ENCODE measurements at regions not wholly inside any gene's neighbourhood (a gene's known extent, or its start where the extent isn't known, plus 50 kb on each side); places are given as distances from the start of the nearest gene placed in this dataset.

GRCh38 chr4:33518856-33519255 is 2725.5 kb downstream of the ARAP2 start:
- no TSS peak for BruUV-seq (replicated peaks)
- H3K27me3 ChIP-seq (ENCODE audit: low read length) = no peaks in the 10 kb centered on the region
- no peaks in the 10 kb centered on the region for H3K9me2 ChIP-seq (replicated peaks; ENCODE audit: low read length)
- ATAC-seq = no peak
- H2AFZ ChIP-seq (ENCODE audit: low read length) = no peak overlapping the region
- intact Hi-C loops (cut with micrococcal nuclease) = no loop called here
- no peaks in the 10 kb centered on the region for H3K4me1 ChIP-seq (ENCODE audit: insufficient read depth, low read length)
- no peaks in the 10 kb centered on the region for H3K36me3 ChIP-seq (ENCODE audit: low read depth, low read length)
- POLR2A ChIA-PET (ENCODE audit: unreplicated experiment) = no interaction called here
- no peak overlapping the region for H3K27ac ChIP-seq (ENCODE audit: low read length)
- no peak overlapping the region for H3K4me3 ChIP-seq (ENCODE audit: low read length)
- H3K9me3 ChIP-seq (ENCODE audit: low read length) = no peaks in the 10 kb centered on the region
- CTCF ChIA-PET = no interaction called here
- TF ChIP-seq EZH2phosphoT487 (IDR thresholded peaks at IDR 0.05; ENCODE audit: borderline replicate concordance, low read length) (no peak), CTCF (conservative IDR thresholded peaks at IDR 0.05; ENCODE audit: low read depth, low read length) (no peak), EZH2 (IDR thresholded peaks at IDR 0.05; ENCODE audit: low read length, unreplicated experiment) (no peak)
- DNase-seq = no peak
- no peaks in the 10 kb centered on the region for H4K20me1 ChIP-seq (ENCODE audit: low read length)
- H3K9ac ChIP-seq (ENCODE audit: low read length) = no peak overlapping the region
- no peaks in the 10 kb centered on the region for H3F3A ChIP-seq (ENCODE audit: low read length, unreplicated experiment)
- no peak overlapping the region for H3K4me2 ChIP-seq (ENCODE audit: low read length)
- H3K79me2 ChIP-seq (ENCODE audit: low read length) = no peaks in the 10 kb centered on the region

GRCh38 chr4:33532821-33533220 is 2711.5 kb downstream of the ARAP2 start:
- no peak for DNase-seq
- BruUV-seq (replicated peaks) = no TSS peak
- H2AFZ ChIP-seq (ENCODE audit: low read length) = no peak overlapping the region
- H3F3A ChIP-seq (ENCODE audit: low read length, unreplicated experiment) = no peaks in the 10 kb centered on the region
- H3K79me2 ChIP-seq (ENCODE audit: low read length) = no peaks in the 10 kb centered on the region
- TF ChIP-seq CTCF (conservative IDR thresholded peaks at IDR 0.05; ENCODE audit: low read depth, low read length) = no peak
- no peaks in the 10 kb centered on the region for H3K9me3 ChIP-seq (ENCODE audit: low read length)
- POLR2A ChIA-PET (ENCODE audit: unreplicated experiment) = no interaction called here
- H3K36me3 ChIP-seq (ENCODE audit: low read depth, low read length) = no peaks in the 10 kb centered on the region
- H3K9me2 ChIP-seq (replicated peaks; ENCODE audit: low read length) = no peaks in the 10 kb centered on the region
- H3K4me3 ChIP-seq (ENCODE audit: low read length) = no peak overlapping the region
- H3K9ac ChIP-seq (ENCODE audit: low read length) = no peak overlapping the region
- H3K27me3 ChIP-seq (ENCODE audit: low read length) = no peaks in the 10 kb centered on the region
- ATAC-seq = no peak
- CTCF ChIA-PET = no interaction called here
- intact Hi-C loops (cut with micrococcal nuclease) = no loop called here
- H3K4me2 ChIP-seq (ENCODE audit: low read length) = no peak overlapping the region
- H3K27ac ChIP-seq (ENCODE audit: low read length) = no peak overlapping the region
- no peaks in the 10 kb centered on the region for H3K4me1 ChIP-seq (ENCODE audit: insufficient read depth, low read length)
- no peaks in the 10 kb centered on the region for H4K20me1 ChIP-seq (ENCODE audit: low read length)

GRCh38 chr4:33536898-33537297 is 2707.4 kb downstream of the ARAP2 start:
- Histone ChIP-seq H3K27me3 (ENCODE audit: low read length) (no peaks in the 10 kb centered on the region), H3F3A (ENCODE audit: low read length, unreplicated experiment) (no peaks in the 10 kb centered on the region), H3K79me2 (ENCODE audit: low read length) (no peaks in the 10 kb centered on the region), H3K4me1 (ENCODE audit: insufficient read depth, low read length) (no peaks in the 10 kb centered on the region), H3K27ac (ENCODE audit: low read length) (no peak overlapping the region), H3K9ac (ENCODE audit: low read length) (no peak overlapping the region), H3K4me3 (ENCODE audit: low read length) (no peak overlapping the region), H3K4me2 (ENCODE audit: low read length) (no peak overlapping the region), H3K9me2 (replicated peaks; ENCODE audit: low read length) (no peaks in the 10 kb centered on the region), H4K20me1 (ENCODE audit: low read length) (no peaks in the 10 kb centered on the region), H3K36me3 (ENCODE audit: low read depth, low read length) (no peaks in the 10 kb centered on the region), H3K9me3 (ENCODE audit: low read length) (no peaks in the 10 kb centered on the region), H2AFZ (ENCODE audit: low read length) (no peak overlapping the region)
- ATAC-seq (no peak), DNase-seq (no peak)
- TF ChIP-seq EZH2phosphoT487 (IDR thresholded peaks at IDR 0.05; ENCODE audit: borderline replicate concordance, low read length) = no peak
- no peak for TF ChIP-seq EZH2 (IDR thresholded peaks at IDR 0.05; ENCODE audit: low read length, unreplicated experiment)
- no peak for TF ChIP-seq CTCF (conservative IDR thresholded peaks at IDR 0.05; ENCODE audit: low read depth, low read length)
- intact Hi-C loops (cut with micrococcal nuclease) = no loop called here
- ChIA-PET POLR2A (ENCODE audit: unreplicated experiment) (no interaction called here), CTCF (no interaction called here)
- BruUV-seq (replicated peaks) = no TSS peak
